Endothelial cell of umbilical vein (primary cell): ENCODE measurements at regions not wholly inside any gene's neighbourhood (a gene's known extent, or its start where the extent isn't known, plus 50 kb on each side); places are given as distances from the start of the nearest gene placed in this dataset.

Source experiments
- BruUV-seq: library from RNA; stranded (reverse); fragments of 400-500 nt; replicated peaks from 2 replicates; lab custom pipeline; 2021; lab: Mats Ljungman, UMichigan
- CTCF ChIA-PET: fragments of 300-600, 350-600 bp; sonication (Branson Sonifier 250); formaldehyde crosslinking; loops from one replicate; lab custom pipeline; 2021; ENCODE audit warnings: antibody characterized with exemption, inconsistent platforms; lab: Charles Lee
- POLR2A ChIA-PET: fragments of 300-600, 350-600 bp; sonication (Branson Sonifier 250); formaldehyde crosslinking; loops from one replicate; lab custom pipeline; 2021; ENCODE audit warnings: antibody characterized with exemption, inconsistent platforms; lab: Charles Lee
- DNase-seq: peaks from one replicate; pipeline ENCODE4 v3.0.0-alpha.2; 2011; ENCODE audit warnings: low read depth, low spot score
- FAIRE-seq: peaks from 2 replicates; lab custom pipeline; 2011; peaks lifted over from hg19 to GRCh38; lab: Jason Lieb, UNC
- H2AFZ ChIP-seq: 2 replicates; pipeline ENCODE4 v1.6.0; 2012; ENCODE audit warnings: low read depth, low read length, control low read depth, inconsistent platforms
- H3K27ac ChIP-seq: 2 replicates; pipeline ENCODE4 v1.5.1; 2011; ENCODE audit warnings: low read depth, mild to moderate bottlenecking, control low read depth, low read length, moderate library complexity; ENCODE audit not compliant: insufficient read depth
- H3K27me3 ChIP-seq, 2 experiments: 2 replicates each; pipeline versions ENCODE4 v1.6.0 to v1.6.1; 2011; ENCODE audit warnings: low read length in 2 of 2, mixed read lengths in 1 of 2; ENCODE audit not compliant: control insufficient read depth in 2 of 2, insufficient read depth in 2 of 2
- H3K36me3 ChIP-seq, 2 experiments: 2 replicates in 1 of 2; 3 replicates in 1 of 2; pipeline ENCODE4 v1.5.1; 2011; ENCODE audit warnings: low read length in 2 of 2, mild to moderate bottlenecking in 1 of 2, moderate library complexity in 1 of 2; ENCODE audit not compliant: control insufficient read depth in 2 of 2, insufficient read depth in 2 of 2; ENCODE audit errors: extremely low read depth in 1 of 2
- H3K4me1 ChIP-seq: 3 replicates; pipeline ENCODE4 v1.5.1; 2011; ENCODE audit warnings: mild to moderate bottlenecking, low read length; ENCODE audit not compliant: control insufficient read depth, insufficient read depth; ENCODE audit errors: extremely low read depth
- H3K4me2 ChIP-seq: 2 replicates; pipeline ENCODE4 v1.6.1; 2011; ENCODE audit warnings: low read length, control low read depth, mixed read lengths; ENCODE audit not compliant: insufficient read depth
- H3K4me3 ChIP-seq, 3 experiments: fragments of 200-600 bp in 1 of 3; sonication (generic), shearing (Covaris generic) in 1 of 3; replicated peaks in 1 of 3; 2 replicates each; pipeline ENCODE4 v1.5.1; 2011 to 2016; ENCODE audit warnings: control low read depth in 3 of 3, low read length in 3 of 3, mild to moderate bottlenecking in 2 of 3, inconsistent platforms in 1 of 3, low read depth in 1 of 3, moderate library complexity in 1 of 3; ENCODE audit not compliant: insufficient read depth in 1 of 3
- H3K79me2 ChIP-seq: 2 replicates; pipeline ENCODE4 v1.6.0; 2012; ENCODE audit warnings: low read length, inconsistent platforms; ENCODE audit not compliant: control insufficient read depth, insufficient read depth
- H3K9ac ChIP-seq: replicated peaks from 2 replicates; pipeline ENCODE3; 2011; ENCODE audit warnings: low read length, control low read depth; ENCODE audit not compliant: insufficient read depth; ENCODE audit errors: extremely low read depth
- H3K9me1 ChIP-seq: replicated peaks from 3 replicates; pipeline ENCODE4 v1.6.0; 2011; ENCODE audit warnings: mild to moderate bottlenecking, low read length; ENCODE audit not compliant: control insufficient read depth, insufficient read depth; ENCODE audit errors: extremely low read depth
- H3K9me3 ChIP-seq: replicated peaks from 2 replicates; pipeline ENCODE4 v1.5.1; 2012; ENCODE audit warnings: low read length, inconsistent platforms; ENCODE audit not compliant: control insufficient read depth, insufficient read depth
- H4K20me1 ChIP-seq: replicated peaks from 2 replicates; pipeline ENCODE3; 2011; ENCODE audit warnings: mild to moderate bottlenecking, low read length; ENCODE audit not compliant: control insufficient read depth, insufficient read depth; ENCODE audit errors: extremely low read depth
- CTCF ChIP-seq, 2 donors: IDR thresholded peaks; 1 replicate in 1 of 2; 2 replicates in 1 of 2; pipeline ENCODE4 v1.5.1; 2011; ENCODE audit warnings: low read length in 2 of 2, mild to moderate bottlenecking in 2 of 2, moderate library complexity in 2 of 2, control low read depth in 1 of 2, inconsistent platforms in 1 of 2, low read depth in 1 of 2; ENCODE audit not compliant: insufficient read depth in 1 of 2; ENCODE audit errors: extremely low read depth in 1 of 2
- EZH2 ChIP-seq: IDR thresholded peaks from 2 replicates; pipeline ENCODE4 v1.6.1; 2012; ENCODE audit warnings: borderline replicate concordance, low read depth, mild to moderate bottlenecking, moderate library complexity, low read length, inconsistent platforms; ENCODE audit not compliant: severe bottlenecking
- FOS ChIP-seq: IDR thresholded peaks from 2 replicates; pipeline ENCODE4 v1.6.1; 2011; ENCODE audit warnings: mild to moderate bottlenecking, low read length, moderate library complexity, borderline replicate concordance; ENCODE audit not compliant: insufficient read depth
- GATA2 ChIP-seq: IDR thresholded peaks from 2 replicates; pipeline ENCODE4 v1.7.0; 2011; ENCODE audit warnings: low read depth, mild to moderate bottlenecking, moderate library complexity, mixed read lengths, low read length; ENCODE audit not compliant: insufficient read length, insufficient read depth
- JUN ChIP-seq: IDR thresholded peaks from 2 replicates; pipeline ENCODE4 v1.6.1; 2011; ENCODE audit warnings: borderline replicate concordance, low read depth; ENCODE audit not compliant: insufficient read length, insufficient read depth
- MAX ChIP-seq: IDR thresholded peaks from 2 replicates; pipeline ENCODE4 v1.6.1; 2011; ENCODE audit not compliant: insufficient read depth, insufficient read length
- MYC ChIP-seq: IDR thresholded peaks from one replicate; pipeline ENCODE4 v1.6.1; 2011; ENCODE audit warnings: mild to moderate bottlenecking, low read depth, low read length
- POLR2A ChIP-seq: IDR thresholded peaks from 2 replicates; pipeline ENCODE4 v1.6.1; 2012; ENCODE audit warnings: low read depth, mild to moderate bottlenecking, control low read depth, low read length
- POLR2AphosphoS5 ChIP-seq: IDR thresholded peaks from 2 replicates; pipeline ENCODE4 v1.6.1; 2012; ENCODE audit warnings: low read depth, mild to moderate bottlenecking, control low read depth, low read length, moderate library complexity; ENCODE audit not compliant: insufficient read depth
- dilution Hi-C: fragments of 300-500 bp; cut with MboI; formaldehyde crosslinking; loops from one replicate; pipeline ENCODE4 v1.15.0; 2019; ENCODE audit warnings: low sequenced_read_pairs; ENCODE audit not compliant: extremely low pct_ligation_motif_present
- intact Hi-C: fragments of 100-400 bp; cut with micrococcal nuclease; formaldehyde crosslinking; loops from one replicate; pipeline ENCODE4 v1.10.0; 2022

DNA sequence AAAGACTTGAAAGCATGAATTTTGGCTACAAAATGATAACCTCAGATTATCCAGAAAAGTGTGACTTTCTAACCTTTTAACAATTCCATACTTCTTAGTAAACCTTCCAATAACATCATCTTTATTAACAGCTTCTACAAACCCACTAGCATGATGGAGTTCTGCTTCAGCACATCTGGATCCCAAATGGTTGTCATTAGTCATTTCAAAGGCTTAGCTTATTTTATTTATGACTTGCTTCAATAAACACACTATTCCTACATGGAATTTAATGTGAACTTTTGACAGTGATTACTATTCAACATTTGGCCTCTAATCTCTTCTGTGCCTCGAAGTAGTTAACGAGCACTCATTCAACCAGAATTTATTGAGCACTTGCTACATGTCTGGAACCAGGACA is 808.3 kb downstream of the TSN start:
- CTCF ChIA-PET, result no interaction called here

More for the DNA sequence above, 808.3 kb downstream of the TSN start:
- intact Hi-C loops, result no loop called here
- POLR2A ChIA-PET, result no interaction called here
- Histone ChIP-seq H3K27ac (no peak overlapping the region), H3K27me3 (no peaks in the 10 kb centered on the region), H3K9me3 (peaks cover 4% of the 10 kb centered on the region), H4K20me1 (no peaks in the 10 kb centered on the region), H3K9me1 (no peaks in the 10 kb centered on the region), H3K4me2 (no peak overlapping the region), H3K79me2 (no peaks in the 10 kb centered on the region), H3K4me3 (no peak overlapping the region), H3K9ac (no peak overlapping the region), H3K4me1 (no peaks in the 10 kb centered on the region), H2AFZ (no peak overlapping the region), H3K36me3 (no peaks in the 10 kb centered on the region)
- TF ChIP-seq GATA2 (no peak), POLR2AphosphoS5 (no peak), FOS (no peak), MYC (no peak), MAX (no peak), CTCF (IDR thresholded peaks at IDR 0.05; ENCODE audit: extremely low read depth in 1 of 2, insufficient read depth in 1 of 2, low read depth in 1 of 2, low read length in 2 of 2) (no peak), EZH2 (no peak), JUN (no peak), POLR2A (no peak)
- dilution Hi-C loops, result no loop called here
- FAIRE-seq (no peak), DNase-seq (no peak)
- no TSS peak for BruUV-seq
